ENCODE measurements at regions not wholly inside any gene's neighbourhood (a gene's known extent, or its start where the extent isn't known, plus 50 kb on each side); places are given as distances from the start of the nearest gene placed in this dataset.

GRCh38 chr10:120392245-120392644, 64.8 kb upstream of the PLPP4 start:
- H4K20me1 ChIP-seq (ENCODE audit: insufficient read depth) = no peaks in the 10 kb centered on the region
- no peak overlapping the region for H3K9ac ChIP-seq
- no peaks in the 10 kb centered on the region for H3K79me2 ChIP-seq (ENCODE audit: insufficient read depth, low read depth)
- H3K4me1 ChIP-seq (ENCODE audit: low read depth, poor library complexity, severe bottlenecking) = no peaks in the 10 kb centered on the region
- H3K4me2 ChIP-seq = no peak overlapping the region
- H2AFZ ChIP-seq (ENCODE audit: low read depth) = no peak overlapping the region
- no peak for TF ChIP-seq CTCF (conservative IDR thresholded peaks at IDR 0.05; ENCODE audit: low read depth, low read length)
- no peaks in the 10 kb centered on the region for H3K27me3 ChIP-seq (ENCODE audit: insufficient read depth, low read depth)
- no peak overlapping the region for H3K4me3 ChIP-seq (IDR thresholded peaks at IDR 0.05; ENCODE audit: insufficient read depth, low read depth, low read length)
- no peak overlapping the region for H3K27ac ChIP-seq
- no peaks in the 10 kb centered on the region for H3K36me3 ChIP-seq (ENCODE audit: insufficient read depth)

- Histone ChIP-seq H2AFZ (ENCODE audit: low read depth) (no peak overlapping the region), H3K4me1 (ENCODE audit: low read depth, poor library complexity, severe bottlenecking) (no peaks in the 10 kb centered on the region), H4K20me1 (ENCODE audit: insufficient read depth) (no peaks in the 10 kb centered on the region), H3K27ac (no peak overlapping the region), H3K27me3 (ENCODE audit: insufficient read depth, low read depth) (no peaks in the 10 kb centered on the region), H3K79me2 (ENCODE audit: insufficient read depth, low read depth) (no peaks in the 10 kb centered on the region), H3K4me3 (IDR thresholded peaks at IDR 0.05; ENCODE audit: insufficient read depth, low read depth, low read length) (no peak overlapping the region), H3K9ac (no peak overlapping the region), H3K36me3 (ENCODE audit: insufficient read depth) (no peaks in the 10 kb centered on the region), H3K4me2 (no peak overlapping the region)
- no peak for TF ChIP-seq CTCF (conservative IDR thresholded peaks at IDR 0.05; ENCODE audit: low read depth, low read length)
Measured at GRCh38 chr10:120392671-120393079, 64.4 kb upstream of the PLPP4 start.

GRCh38 chr10:120394446-120394845, 62.6 kb upstream of the PLPP4 start:
- H3K4me2 ChIP-seq = no peak overlapping the region
- H4K20me1 ChIP-seq (ENCODE audit: insufficient read depth) = no peaks in the 10 kb centered on the region
- TF ChIP-seq CTCF (conservative IDR thresholded peaks at IDR 0.05; ENCODE audit: low read depth, low read length) = no peak

GRCh38 chr10:120396228-120396627, 60.8 kb upstream of the PLPP4 start:
- Histone ChIP-seq H3K4me3 (IDR thresholded peaks at IDR 0.05; ENCODE audit: insufficient read depth, low read depth, low read length) (no peak overlapping the region), H3K4me2 (no peak overlapping the region), H3K79me2 (ENCODE audit: insufficient read depth, low read depth) (no peaks in the 10 kb centered on the region), H2AFZ (ENCODE audit: low read depth) (no peak overlapping the region), H3K27me3 (ENCODE audit: insufficient read depth, low read depth) (no peaks in the 10 kb centered on the region), H3K4me1 (ENCODE audit: low read depth, poor library complexity, severe bottlenecking) (no peaks in the 10 kb centered on the region), H3K27ac (no peak overlapping the region), H3K36me3 (ENCODE audit: insufficient read depth) (no peaks in the 10 kb centered on the region), H3K9ac (no peak overlapping the region), H4K20me1 (ENCODE audit: insufficient read depth) (no peaks in the 10 kb centered on the region)
- no peak for TF ChIP-seq CTCF (conservative IDR thresholded peaks at IDR 0.05; ENCODE audit: low read depth, low read length)

More at GRCh38 chr10:120394446-120394845, 62.6 kb upstream of the PLPP4 start:
- H3K4me1 ChIP-seq (ENCODE audit: low read depth, poor library complexity, severe bottlenecking) = no peaks in the 10 kb centered on the region
- no peak overlapping the region for H3K27ac ChIP-seq
- H3K4me3 ChIP-seq (IDR thresholded peaks at IDR 0.05; ENCODE audit: insufficient read depth, low read depth, low read length) = no peak overlapping the region
- no peaks in the 10 kb centered on the region for H3K27me3 ChIP-seq (ENCODE audit: insufficient read depth, low read depth)
- H2AFZ ChIP-seq (ENCODE audit: low read depth) = no peak overlapping the region
- no peak overlapping the region for H3K9ac ChIP-seq
- H3K36me3 ChIP-seq (ENCODE audit: insufficient read depth) = no peaks in the 10 kb centered on the region
- H3K79me2 ChIP-seq (ENCODE audit: insufficient read depth, low read depth) = no peaks in the 10 kb centered on the region
